ENCODE measurements at regions not wholly inside any gene's neighbourhood (a gene's known extent, or its start where the extent isn't known, plus 50 kb on each side); places are given as distances from the start of the nearest gene placed in this dataset.

DNA sequence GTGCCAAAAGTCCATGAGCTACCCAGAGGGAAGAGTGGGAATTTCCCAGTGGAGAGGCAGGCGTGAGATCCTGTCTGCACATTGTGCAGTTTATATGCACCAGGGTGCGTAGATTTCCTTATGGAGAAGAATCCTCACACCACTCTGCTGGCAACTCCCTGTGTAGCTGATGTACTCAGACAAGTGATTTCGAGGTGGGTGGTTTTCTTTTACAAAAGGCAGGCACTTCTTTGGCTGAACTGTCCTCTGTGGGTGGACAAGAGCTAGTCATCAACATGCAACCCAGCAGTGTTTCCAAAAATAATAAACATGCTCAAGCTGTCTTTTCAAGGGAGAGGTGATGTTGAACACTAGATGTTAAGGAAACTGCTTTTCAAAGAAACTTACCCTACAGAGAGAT is 121.7 kb upstream of the NXT1 start:
- no peak for DNase-seq

DNA sequence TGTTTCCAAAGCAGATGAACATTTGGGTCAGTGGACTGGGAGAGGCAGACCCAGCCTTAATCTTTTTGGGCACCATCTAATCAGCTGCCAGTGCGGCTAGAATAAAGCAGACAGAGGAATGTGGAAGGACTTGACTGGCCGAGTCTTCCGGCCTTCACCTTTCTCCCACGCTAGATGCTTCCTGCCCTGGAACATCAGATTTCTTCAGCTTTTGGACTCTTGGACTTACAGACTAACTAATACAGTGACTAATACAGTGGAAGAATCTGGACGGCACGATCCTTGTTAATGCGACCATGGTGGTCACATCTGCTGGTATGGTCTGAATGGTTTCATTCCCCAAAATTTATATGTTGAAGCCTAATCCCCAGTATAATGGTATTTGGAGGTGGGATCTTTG is 122.6 kb upstream of the NXT1 start:
- no peak for DNase-seq

DNA sequence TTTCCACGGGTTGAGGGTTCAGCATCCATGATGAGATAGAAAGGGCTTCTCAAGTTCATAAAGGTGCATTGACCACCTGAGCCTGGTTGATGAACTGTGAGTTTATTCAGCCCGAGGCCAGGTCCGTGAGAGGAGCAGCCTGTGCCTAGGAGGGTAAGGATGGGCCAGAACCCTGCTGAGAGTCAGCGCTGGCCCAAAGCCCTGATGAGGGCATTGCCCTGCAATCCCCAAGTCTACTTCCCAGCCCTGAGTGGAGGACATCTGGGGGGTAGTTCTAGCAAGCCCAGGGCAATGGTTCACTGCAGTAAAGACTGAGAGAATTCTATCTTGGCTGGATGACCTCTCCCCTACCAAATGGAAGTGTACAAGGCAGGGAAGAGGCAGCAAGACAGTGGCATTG is 123.3 kb upstream of the NXT1 start:
- no peak for DNase-seq

DNA sequence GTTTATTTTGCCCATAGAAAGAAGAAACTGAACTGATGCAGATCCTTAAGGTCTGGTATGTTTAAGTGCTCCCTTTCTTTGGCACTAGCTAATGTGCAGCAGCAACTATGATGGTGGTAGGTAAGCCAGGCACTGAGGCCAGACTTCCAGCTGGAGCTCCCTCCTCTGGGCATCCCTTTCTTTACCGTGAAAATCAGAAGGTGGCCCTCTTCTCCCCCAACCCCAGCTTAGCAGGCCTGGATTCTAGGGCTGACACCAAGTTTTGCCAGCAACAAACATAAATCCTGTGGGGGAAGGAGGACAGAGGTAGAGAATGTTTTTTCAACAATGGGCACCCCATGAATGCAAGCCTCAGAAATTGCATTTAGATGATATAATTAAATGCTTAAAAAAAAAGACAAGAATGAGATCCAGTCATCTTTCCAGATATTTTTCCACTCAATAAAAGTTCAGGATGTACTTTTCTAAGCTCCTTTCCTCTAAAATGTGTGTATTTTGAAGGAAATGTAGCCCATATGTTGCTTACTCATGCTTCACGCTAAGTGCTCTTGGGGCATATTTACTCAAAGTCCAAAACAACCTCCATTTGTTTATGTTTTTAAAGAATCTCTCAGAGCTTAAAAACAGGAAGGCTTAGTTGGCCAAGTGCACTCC is 123.9 kb upstream of the NXT1 start:
- no peak for DNase-seq

DNA sequence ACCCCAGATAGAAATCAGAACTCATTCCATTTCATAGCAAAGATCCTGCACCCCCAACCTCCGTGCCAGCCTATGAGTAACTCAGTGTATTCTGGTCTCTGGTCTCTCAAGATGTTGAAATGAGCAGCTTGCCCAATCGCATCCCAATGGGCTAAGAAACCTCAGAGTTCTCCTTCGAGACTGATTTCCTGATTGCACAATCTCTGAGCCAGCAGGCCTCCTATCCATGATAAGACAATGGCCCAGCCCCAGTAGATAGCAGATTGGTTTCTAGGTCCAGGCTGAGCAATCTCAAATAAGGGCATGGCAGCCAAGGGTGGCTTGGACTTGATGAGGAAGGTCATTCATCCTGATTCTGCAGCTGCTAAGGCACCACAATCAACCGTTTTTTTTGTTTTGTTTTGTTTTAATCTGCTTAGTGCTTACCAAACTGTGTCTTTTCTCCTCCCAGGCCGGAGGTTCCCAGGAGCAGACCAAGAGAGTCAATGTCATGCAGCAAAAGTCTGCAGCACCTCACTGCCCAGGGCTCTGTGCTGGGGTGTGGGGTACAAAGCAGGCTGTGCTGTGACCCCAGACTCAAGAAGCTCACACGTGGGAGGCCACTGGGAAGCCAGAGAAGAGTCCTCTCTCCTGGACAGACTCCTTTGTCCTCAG is 125.1 kb upstream of the NXT1 start:
- no peak for DNase-seq

DNA sequence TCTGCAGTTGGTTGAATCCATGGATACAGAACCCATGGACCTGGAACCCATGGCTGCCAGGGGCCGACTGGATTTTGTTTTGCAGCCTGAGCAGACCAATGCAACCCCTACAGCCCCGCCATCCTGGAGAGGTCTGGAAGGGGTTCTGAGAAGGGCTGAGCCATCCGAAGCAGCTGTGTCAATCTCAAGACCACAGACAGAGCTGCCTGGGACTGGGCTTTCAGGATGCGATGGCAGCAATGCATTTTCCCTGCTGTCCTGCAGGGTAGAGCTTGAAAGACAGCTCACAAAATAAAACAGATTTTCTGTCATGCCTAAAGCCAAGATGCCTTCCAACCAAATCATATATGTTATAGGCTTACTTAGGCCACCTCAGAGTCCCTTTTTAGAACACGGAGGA is 125.8 kb upstream of the NXT1 start:
- no peak for DNase-seq

DNA sequence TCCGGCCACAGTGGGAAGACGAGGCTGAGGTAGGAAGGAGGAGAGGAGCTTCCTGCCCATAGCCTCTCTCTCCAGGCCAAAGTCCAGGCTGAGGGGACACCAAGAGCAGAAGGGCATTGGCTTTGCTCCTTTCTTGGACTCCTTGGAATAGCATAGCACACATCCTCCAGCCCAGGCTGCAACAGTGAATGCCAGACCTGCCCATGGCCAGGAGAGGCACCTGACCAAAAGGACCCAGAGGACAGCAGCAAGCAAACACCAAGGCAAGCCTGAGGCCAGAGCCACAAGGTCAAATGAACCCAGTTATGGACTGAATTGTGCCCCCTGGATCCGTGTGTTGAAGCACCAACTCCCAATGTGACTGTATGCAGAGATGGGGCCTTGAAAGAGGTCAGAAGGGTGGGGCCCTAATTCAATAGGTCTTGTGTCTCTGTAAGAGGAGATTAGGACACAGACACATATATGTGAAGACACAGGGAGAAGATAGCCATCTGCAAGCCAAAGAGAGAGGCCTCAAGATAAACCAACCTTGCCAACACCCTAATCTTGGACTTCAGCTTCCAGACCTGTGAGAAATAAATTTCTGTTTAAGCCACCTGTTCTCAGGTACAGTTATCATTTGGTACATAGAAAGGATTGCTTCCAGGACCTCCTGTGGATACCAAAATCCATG is 126.5 kb upstream of the NXT1 start:
- no peak for DNase-seq

DNA sequence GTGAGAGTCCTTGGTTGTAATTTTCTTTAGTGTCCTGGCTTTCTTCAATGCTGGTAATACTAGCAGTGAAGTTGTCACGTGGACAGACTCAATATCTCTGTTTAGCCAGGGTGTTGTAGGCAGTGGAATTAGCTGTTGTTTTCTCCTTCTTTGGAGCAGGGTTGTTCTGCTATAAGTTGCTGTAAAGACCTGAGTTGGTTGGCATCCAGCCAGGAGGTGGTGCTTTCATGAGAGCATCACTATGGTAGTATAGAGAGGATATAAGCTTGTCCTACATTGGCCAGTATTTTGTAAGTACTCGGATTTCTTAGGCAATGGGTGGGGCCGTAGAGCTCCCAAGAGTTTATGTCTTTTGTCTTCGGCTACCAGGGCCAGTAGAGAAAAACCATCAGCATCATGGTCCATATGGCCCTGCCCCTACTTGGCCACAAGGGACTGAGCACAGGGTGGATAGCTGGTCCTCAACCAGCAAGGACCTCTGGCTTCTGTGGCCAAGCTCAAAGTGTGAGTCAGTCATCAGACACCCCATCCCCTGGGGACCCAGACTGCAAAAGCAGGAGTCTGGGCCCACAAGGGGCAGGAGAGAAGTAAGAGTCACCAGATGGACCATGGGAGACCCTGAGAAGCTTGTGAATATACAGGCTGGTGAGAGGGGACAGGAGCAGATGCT is 127.9 kb upstream of the NXT1 start:
- DNase-seq = no peak

DNA sequence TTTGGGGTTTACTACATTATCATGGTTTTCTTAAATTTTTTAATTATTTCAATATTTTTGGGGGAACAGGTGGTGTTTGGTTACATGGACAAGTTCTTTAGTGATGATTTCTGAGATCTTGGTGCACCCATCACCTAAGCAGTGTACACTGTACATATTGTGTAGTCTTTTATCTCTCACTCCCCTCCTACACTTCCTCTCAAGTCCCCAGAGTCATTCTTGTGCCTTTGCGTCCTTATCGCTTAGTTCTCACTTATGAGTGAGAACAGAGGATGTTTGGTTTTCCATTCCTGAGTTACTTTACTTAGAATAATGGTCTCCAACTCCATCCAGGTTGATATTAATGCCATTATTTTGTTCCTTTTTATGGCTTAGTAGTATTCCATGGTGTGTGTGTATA is 130.9 kb upstream of the CD93 start:
- DNase-seq = no peak

DNA sequence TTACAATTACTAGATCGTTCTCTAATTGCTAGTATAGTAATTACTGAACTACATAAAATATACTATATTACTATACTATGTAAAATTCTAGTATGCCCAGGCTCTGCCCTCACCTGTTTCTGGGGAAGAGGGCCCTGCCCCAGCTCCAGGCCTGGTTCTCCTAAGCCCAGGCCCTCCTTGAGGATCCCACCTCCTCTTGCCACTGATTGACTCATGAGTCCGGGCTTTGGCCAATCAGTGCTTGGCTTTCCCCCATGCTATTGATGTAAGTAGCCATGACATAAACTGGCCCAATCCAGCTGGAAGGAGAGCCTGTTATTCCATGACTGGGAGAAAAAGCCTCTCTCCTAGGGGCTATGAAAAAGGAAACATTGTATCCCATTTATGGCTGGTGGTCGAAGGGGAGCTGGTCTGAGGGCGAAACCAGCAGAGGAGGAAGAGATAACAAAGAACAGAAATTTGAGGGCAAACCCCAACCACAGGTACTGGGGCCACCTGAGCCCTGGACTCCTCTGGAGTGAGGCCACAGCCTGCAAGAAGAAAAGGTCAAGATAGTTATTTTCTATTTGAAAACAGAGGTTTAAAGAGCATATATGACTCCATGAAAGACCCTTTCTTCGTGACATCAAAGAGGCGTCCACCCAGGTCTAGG is 129.3 kb upstream of the CD93 start:
- no peak for DNase-seq

DNA sequence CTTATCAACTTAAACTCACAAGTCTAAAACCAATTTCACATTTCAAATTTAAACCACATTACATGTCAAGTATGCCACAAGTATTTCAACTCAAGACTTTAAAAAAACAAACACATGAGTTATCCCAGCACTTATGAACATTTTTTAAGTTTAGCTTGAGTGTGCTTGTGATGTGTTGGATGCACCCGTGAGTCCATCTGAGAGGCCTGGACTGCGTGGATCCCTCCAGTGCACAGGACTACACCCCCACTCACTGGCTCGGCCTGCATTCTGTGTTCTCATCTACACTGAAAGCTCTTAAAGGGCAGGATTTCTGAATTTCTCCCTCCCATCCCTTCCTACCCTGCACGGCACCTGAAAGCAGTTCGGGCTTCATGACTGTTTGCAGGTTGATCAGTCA is 128.8 kb upstream of the CD93 start:
- no peak for DNase-seq

DNA sequence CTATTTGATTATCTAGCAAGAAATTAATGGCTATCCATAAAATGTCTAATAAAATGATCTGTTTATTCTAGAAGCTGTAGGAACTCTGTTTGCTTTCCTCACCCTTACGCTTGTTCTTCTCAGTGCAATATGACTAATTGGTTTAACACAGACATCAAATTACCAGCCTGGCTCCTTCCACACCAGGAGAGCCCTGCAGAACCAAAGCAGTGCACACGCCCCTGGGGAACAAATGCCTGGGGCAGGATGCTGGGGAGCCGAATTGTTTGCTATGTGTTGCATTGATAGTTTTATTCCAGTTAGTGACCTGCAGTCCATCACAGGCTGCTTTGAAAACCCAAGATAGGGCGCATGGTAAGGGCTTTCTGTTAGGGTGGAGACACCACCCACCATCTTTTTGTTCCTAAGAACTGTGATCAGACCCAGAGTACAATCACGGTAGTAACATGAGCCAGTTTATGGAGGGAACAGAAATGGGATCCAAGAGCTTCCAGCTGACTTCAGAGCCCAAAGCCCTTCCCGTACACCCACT is 126.4 kb upstream of the CD93 start:
- no peak for DNase-seq

DNA sequence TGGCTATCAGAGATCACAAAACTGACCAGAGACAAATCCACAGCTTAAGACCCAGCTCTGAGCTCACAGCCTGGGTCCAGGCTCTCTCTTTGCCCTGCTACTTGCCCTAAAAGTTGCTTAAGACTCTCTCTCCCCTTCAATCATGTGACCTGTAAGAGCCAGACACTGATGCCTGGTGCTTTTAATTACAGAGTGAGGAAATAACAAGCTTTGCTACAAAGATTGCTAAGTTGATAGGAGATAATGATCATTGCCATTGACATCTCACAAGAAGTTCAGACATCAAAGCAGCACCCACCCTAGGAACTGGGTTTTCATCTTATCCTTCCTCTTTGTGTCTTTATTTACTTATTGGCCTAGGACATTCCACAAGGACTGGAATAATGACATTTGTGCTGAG is 125.9 kb upstream of the CD93 start:
- DNase-seq = no peak

DNA sequence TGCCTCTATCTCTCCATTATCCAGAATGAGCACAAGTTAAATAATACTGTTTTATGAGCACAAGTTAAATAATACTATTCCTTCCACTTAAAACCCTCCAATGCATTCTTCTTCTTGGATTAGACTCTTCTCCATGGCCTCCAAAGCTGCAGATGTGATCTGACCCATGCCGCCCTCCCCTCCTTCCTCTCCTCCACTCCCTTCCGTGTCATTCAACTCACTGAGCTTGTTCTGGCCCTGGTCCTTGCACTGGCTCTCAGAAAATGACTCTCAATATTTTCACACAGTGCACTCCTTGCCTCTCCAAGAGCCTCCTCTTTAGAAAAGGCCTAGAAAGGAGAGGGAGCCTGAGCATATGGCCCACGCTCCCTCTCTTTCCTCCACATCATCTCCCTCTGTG is 125.0 kb upstream of the CD93 start:
- DNase-seq = no peak

DNA sequence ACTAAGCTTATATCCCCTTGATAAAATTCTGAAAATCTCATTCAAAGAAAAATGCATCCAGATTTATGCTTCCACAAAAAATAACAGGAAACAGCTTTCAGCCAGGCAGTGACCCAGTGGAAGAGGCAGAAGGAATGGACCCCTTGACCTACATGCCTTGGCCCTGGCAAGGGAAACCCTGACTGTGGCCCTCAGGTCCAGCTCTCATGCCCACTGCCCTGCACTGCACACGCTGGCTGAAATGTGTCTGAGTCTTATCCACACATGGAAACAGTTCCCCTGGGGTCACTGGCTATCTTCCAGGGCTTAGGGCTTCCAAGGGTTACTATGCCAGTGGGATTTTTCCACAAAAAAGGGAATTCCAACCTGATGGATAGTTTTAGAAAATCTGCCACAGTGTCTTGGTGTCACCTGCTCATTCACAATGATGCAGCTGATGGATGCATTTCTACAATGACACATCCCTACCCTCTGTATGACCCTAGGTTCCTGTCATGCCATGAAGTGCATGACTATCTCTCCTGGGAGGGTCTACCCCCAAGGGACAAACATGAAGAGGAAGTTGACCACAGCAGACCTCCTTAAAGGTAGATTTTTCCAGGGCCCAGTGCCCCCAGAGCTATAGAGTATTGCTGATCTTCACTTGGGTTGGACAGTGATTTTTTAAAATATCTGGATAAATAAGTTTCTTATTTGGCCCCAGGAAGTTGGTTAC is 121.9 kb upstream of the CD93 start:
- DNase-seq = no peak

DNA sequence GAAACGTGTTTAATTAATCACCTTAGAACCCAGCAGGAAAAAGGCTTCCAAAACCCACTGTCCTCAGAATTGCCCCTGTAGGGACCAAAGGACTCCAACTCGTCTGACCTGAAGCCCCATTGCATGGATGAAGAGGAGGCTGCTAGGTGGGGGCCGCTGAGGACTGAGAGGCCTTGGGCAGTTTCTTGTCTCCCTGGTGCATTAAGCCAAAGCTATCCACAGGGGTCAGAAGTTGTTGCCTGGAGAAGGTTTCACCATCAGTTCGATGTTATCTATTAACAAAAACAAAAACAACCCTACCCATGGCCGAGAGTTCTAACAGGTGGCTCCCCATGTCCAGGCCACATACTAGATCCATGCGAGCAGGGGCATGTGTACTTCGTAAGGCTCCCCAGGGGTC is 120.9 kb upstream of the CD93 start:
- no peak for DNase-seq

DNA sequence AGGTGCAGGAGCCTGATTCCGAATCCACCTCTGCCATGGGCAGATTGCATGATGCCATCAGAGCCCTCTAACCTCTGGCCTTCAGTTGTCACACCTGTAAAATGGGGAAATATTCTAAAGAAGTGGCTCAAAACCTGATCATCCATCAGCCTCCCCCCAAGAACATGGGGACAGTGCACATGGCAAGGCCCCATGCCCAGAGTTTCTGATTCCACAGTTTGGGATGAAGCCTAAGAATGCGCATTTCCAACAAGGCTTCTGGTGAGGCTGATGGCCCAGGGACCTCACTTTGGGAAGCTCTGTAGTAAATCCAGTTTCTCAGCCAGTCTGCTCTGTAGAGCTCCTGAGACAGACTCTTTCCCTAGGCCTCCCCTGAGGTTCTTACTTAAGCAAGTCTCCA is 119.9 kb upstream of the CD93 start:
- no peak for DNase-seq

DNA sequence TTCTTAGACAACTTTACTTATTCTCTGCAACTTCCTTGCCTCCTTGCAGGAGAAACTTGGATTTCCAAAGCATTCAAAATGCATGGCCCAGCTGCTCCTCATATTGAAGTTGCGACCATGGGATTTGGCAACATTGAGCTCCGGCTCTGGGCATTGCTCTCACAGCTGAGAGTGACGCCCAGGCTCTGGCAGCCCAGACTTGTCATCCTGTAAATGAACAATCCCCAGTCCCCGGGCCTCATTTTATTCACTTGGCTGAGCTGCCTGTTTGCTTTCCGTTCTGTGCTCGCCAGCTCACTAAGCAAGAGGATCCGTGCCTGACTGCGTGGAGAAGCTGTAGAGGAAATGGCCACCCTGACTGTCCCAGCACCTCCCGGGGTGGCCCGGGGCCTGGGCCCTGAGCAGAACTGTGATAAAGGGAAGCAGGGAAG is 119.5 kb upstream of the CD93 start:
- no peak for DNase-seq

DNA sequence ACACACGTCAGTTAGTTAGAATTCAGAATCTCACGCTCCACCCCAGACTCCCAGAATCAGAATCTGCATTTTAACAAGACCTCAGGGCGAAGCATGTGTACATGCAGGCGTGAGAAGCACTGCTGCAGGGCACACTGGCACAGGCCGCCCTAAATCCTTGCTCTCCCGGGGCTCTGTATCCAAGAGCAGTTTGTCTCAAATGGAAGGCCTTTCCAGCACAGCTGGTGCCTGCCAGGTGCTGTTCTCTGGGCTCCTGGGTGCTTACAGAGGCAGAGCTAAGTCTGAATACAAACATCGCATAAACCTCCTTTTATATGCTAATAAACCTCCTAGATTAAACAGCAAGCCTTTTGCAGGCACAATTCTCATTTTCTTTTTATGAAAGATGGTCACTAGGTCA is 119.1 kb upstream of the CD93 start:
- DNase-seq = no peak

DNA sequence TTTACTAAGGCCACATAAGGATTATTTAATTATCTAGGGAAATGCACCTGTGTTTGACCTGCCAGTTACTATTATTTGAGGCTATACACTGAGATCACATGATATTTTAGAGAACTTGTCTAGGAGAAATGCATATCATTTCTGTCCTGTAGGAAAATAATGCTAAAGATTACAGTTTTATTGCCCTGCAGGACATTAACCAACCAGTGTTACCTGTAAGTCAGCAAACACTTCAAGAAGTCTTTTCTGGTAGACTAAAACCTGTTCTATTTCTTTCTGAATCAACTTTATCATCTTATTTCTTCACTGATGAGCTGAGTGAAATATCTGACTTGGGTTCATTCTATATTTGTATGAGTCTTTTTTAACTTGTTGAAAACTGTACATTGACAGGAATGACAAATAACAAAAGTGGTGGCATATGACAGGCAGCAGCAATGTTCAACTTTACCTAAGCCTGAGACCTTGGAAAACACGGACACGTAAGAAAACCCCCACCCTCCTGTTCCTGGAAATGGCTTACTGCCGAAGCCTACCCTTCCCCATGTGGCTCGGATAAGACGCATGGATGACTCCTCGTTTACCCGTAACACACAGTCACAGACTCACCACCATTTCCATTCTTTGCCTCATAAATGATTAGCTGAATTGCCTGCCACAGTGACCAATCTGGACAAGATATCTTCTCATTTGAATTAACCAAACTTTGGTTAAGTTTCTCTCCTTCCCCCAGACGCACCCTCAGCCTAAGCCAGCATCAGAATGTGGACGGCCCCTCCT is 118.0 kb upstream of the CD93 start:
- DNase-seq = no peak

DNA sequence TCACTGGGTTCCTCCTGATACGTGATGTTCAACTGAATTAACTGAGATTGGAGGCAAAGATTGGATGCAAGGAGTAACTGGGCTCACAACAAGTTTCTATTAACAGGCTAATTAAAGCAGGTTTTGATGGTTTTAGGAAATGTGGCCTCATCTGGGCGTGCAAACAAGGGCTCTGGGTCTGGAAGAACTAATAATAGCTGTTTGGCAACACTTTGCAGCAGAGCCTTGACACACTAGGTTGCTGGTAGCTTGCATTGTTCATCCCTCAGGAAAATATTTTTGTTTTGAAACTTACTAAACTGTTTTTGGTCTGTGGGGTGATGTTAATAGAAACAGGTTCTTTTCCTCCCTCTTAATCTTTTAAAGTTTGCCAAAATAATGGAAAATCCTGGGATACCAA is 117.2 kb upstream of the CD93 start:
- DNase-seq = no peak

DNA sequence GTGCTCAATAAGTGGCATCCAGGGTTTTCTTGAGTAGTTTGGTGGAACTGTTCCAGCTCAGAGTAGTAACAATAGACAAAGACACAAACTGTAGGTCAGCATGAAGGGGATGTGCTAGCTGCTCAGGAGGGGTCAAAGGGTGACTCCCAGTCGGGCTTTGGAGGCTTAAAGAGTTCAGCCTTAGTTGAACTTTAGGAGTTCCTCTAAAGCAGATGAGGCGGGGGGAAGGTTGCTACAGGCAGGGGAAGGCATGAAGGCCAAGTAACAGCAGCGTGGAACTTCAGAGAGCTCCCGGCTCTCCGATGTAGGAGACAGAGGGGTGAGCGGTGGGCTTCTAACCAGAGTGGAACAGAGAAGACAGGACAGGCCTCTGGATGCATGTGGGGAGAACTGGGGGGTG is 115.5 kb upstream of the CD93 start:
- no peak for DNase-seq
